ENCODE measurements at regions not wholly inside any gene's neighbourhood (a gene's known extent, or its start where the extent isn't known, plus 50 kb on each side); places are given as distances from the start of the nearest gene placed in this dataset.

GRCh38 chr17:14482715-14483114 is 181.8 kb downstream of the HS3ST3B1 start:
- H3K4me2 ChIP-seq (ENCODE audit: low read depth, low read length, poor library complexity, severe bottlenecking), result no peak overlapping the region
- H3K9me3 ChIP-seq (ENCODE audit: low read length), result no peaks in the 10 kb centered on the region
- no peaks in the 10 kb centered on the region for H3K36me3 ChIP-seq (ENCODE audit: insufficient read depth, low read length)
- DNase-seq, result no peak
- H3K27ac ChIP-seq (ENCODE audit: low read length), result no peak overlapping the region
- no peaks in the 10 kb centered on the region for H4K20me1 ChIP-seq (ENCODE audit: insufficient read depth, low read depth, low read length)
- no peaks in the 10 kb centered on the region for H3K79me2 ChIP-seq (ENCODE audit: low read length)
- H3K9ac ChIP-seq (ENCODE audit: low read length), result no peak overlapping the region
- H2AFZ ChIP-seq (ENCODE audit: low read length), result no peak overlapping the region
- no peaks in the 10 kb centered on the region for H3K4me1 ChIP-seq (ENCODE audit: low read length)
- no peaks in the 10 kb centered on the region for H3K27me3 ChIP-seq (ENCODE audit: low read length)
- no peak overlapping the region for H3K4me3 ChIP-seq (ENCODE audit: low read length)
- no peaks in the 10 kb centered on the region; the same call in 1 of the 2 replicates for H3K9me2 ChIP-seq (replicated peaks; ENCODE audit: insufficient read depth, low read length)

- H3K4me1 ChIP-seq (ENCODE audit: low read length), result no peaks in the 10 kb centered on the region
- no peaks in the 10 kb centered on the region for H3K9me3 ChIP-seq (ENCODE audit: low read length)
- DNase-seq, result no peak
- no peaks in the 10 kb centered on the region for H3K27me3 ChIP-seq (ENCODE audit: low read length)
- no peak overlapping the region for H2AFZ ChIP-seq (ENCODE audit: low read length)
- no peak overlapping the region for H3K9ac ChIP-seq (ENCODE audit: low read length)
- H3K36me3 ChIP-seq (ENCODE audit: insufficient read depth, low read length), result no peaks in the 10 kb centered on the region
- H4K20me1 ChIP-seq (ENCODE audit: insufficient read depth, low read depth, low read length), result no peaks in the 10 kb centered on the region
- H3K27ac ChIP-seq (ENCODE audit: low read length), result no peak overlapping the region
- H3K9me2 ChIP-seq (replicated peaks; ENCODE audit: insufficient read depth, low read length), result no peaks in the 10 kb centered on the region; the same call in 1 of the 2 replicates
- H3K4me3 ChIP-seq (ENCODE audit: low read length), result no peak overlapping the region
- no peak overlapping the region for H3K4me2 ChIP-seq (ENCODE audit: low read depth, low read length, poor library complexity, severe bottlenecking)
- H3K79me2 ChIP-seq (ENCODE audit: low read length), result no peaks in the 10 kb centered on the region
These were observed 180.8 kb downstream of the HS3ST3B1 start for GRCh38 chr17:14481664-14482063.

- Histone ChIP-seq H3K9me3 (ENCODE audit: low read length) (no peaks in the 10 kb centered on the region), H3K27me3 (ENCODE audit: low read length) (no peaks in the 10 kb centered on the region; the same call in 1 of the 2 replicates), H2AFZ (ENCODE audit: low read length) (no peak overlapping the region), H4K20me1 (ENCODE audit: insufficient read depth, low read depth, low read length) (no peaks in the 10 kb centered on the region), H3K4me2 (ENCODE audit: low read depth, low read length, poor library complexity, severe bottlenecking) (no peak overlapping the region), H3K79me2 (ENCODE audit: low read length) (no peaks in the 10 kb centered on the region), H3K36me3 (ENCODE audit: insufficient read depth, low read length) (no peaks in the 10 kb centered on the region), H3K9ac (ENCODE audit: low read length) (no peak overlapping the region), H3K4me3 (ENCODE audit: low read length) (no peak overlapping the region), H3K4me1 (ENCODE audit: low read length) (no peaks in the 10 kb centered on the region), H3K27ac (ENCODE audit: low read length) (no peak overlapping the region), H3K9me2 (replicated peaks; ENCODE audit: insufficient read depth, low read length) (no peaks in the 10 kb centered on the region)
- DNase-seq, result no peak
These were observed 173.7 kb downstream of the HS3ST3B1 start for GRCh38 chr17:14474591-14474990.

- Histone ChIP-seq H3K36me3 (ENCODE audit: insufficient read depth, low read length) (no peaks in the 10 kb centered on the region), H4K20me1 (ENCODE audit: insufficient read depth, low read depth, low read length) (no peaks in the 10 kb centered on the region), H3K79me2 (ENCODE audit: low read length) (no peaks in the 10 kb centered on the region), H3K9me3 (ENCODE audit: low read length) (no peaks in the 10 kb centered on the region), H3K9ac (ENCODE audit: low read length) (no peak overlapping the region), H3K4me2 (ENCODE audit: low read depth, low read length, poor library complexity, severe bottlenecking) (no peak overlapping the region), H3K27ac (ENCODE audit: low read length) (no peak overlapping the region), H3K4me1 (ENCODE audit: low read length) (no peaks in the 10 kb centered on the region), H3K4me3 (ENCODE audit: low read length) (no peak overlapping the region), H3K9me2 (replicated peaks; ENCODE audit: insufficient read depth, low read length) (no peaks in the 10 kb centered on the region), H2AFZ (ENCODE audit: low read length) (no peak overlapping the region), H3K27me3 (ENCODE audit: low read length) (no peaks in the 10 kb centered on the region; the same call in 1 of the 2 replicates)
- no peak for DNase-seq
These were observed 170.2 kb downstream of the HS3ST3B1 start for GRCh38 chr17:14471052-14471451.

GRCh38 chr17:14470417-14470816 is 169.5 kb downstream of the HS3ST3B1 start:
- no peak overlapping the region for H3K4me3 ChIP-seq (ENCODE audit: low read length)
- no peaks in the 10 kb centered on the region for H3K79me2 ChIP-seq (ENCODE audit: low read length)
- H2AFZ ChIP-seq (ENCODE audit: low read length), result no peak overlapping the region
- H3K36me3 ChIP-seq (ENCODE audit: insufficient read depth, low read length), result no peaks in the 10 kb centered on the region
- no peaks in the 10 kb centered on the region for H3K9me2 ChIP-seq (replicated peaks; ENCODE audit: insufficient read depth, low read length)
- no peaks in the 10 kb centered on the region; the same call in 1 of the 2 replicates for H3K27me3 ChIP-seq (ENCODE audit: low read length)
- no peak overlapping the region for H3K27ac ChIP-seq (ENCODE audit: low read length)
- H3K9ac ChIP-seq (ENCODE audit: low read length), result no peak overlapping the region
- no peak for DNase-seq
- H3K4me1 ChIP-seq (ENCODE audit: low read length), result no peaks in the 10 kb centered on the region
- H3K4me2 ChIP-seq (ENCODE audit: low read depth, low read length, poor library complexity, severe bottlenecking), result no peak overlapping the region
- H3K9me3 ChIP-seq (ENCODE audit: low read length), result no peaks in the 10 kb centered on the region
- H4K20me1 ChIP-seq (ENCODE audit: insufficient read depth, low read depth, low read length), result no peaks in the 10 kb centered on the region

GRCh38 chr17:14469971-14470370 is 169.1 kb downstream of the HS3ST3B1 start:
- H3K79me2 ChIP-seq (ENCODE audit: low read length), result no peaks in the 10 kb centered on the region
- H3K4me3 ChIP-seq (ENCODE audit: low read length), result no peak overlapping the region
- no peaks in the 10 kb centered on the region for H3K4me1 ChIP-seq (ENCODE audit: low read length)
- H3K9me3 ChIP-seq (ENCODE audit: low read length), result no peaks in the 10 kb centered on the region
- no peak overlapping the region for H3K4me2 ChIP-seq (ENCODE audit: low read depth, low read length, poor library complexity, severe bottlenecking)
- no peaks in the 10 kb centered on the region; the same call in 1 of the 2 replicates for H3K27me3 ChIP-seq (ENCODE audit: low read length)
- DNase-seq, result peak; percentile 16
- H3K27ac ChIP-seq (ENCODE audit: low read length), result no peak overlapping the region
- no peaks in the 10 kb centered on the region for H3K36me3 ChIP-seq (ENCODE audit: insufficient read depth, low read length)
- H3K9ac ChIP-seq (ENCODE audit: low read length), result no peak overlapping the region
- H2AFZ ChIP-seq (ENCODE audit: low read length), result no peak overlapping the region
- no peaks in the 10 kb centered on the region for H3K9me2 ChIP-seq (replicated peaks; ENCODE audit: insufficient read depth, low read length)
- H4K20me1 ChIP-seq (ENCODE audit: insufficient read depth, low read depth, low read length), result no peaks in the 10 kb centered on the region

- no peak overlapping the region for H3K4me2 ChIP-seq (ENCODE audit: low read depth, low read length, poor library complexity, severe bottlenecking)
- H3K4me3 ChIP-seq (ENCODE audit: low read length), result no peak overlapping the region
- no peak overlapping the region for H3K9ac ChIP-seq (ENCODE audit: low read length)
- no peak overlapping the region for H3K27ac ChIP-seq (ENCODE audit: low read length)
- H3K4me1 ChIP-seq (ENCODE audit: low read length), result no peaks in the 10 kb centered on the region
- H3K9me3 ChIP-seq (ENCODE audit: low read length), result no peaks in the 10 kb centered on the region
- DNase-seq, result no peak
- no peaks in the 10 kb centered on the region for H4K20me1 ChIP-seq (ENCODE audit: insufficient read depth, low read depth, low read length)
- no peaks in the 10 kb centered on the region for H3K36me3 ChIP-seq (ENCODE audit: insufficient read depth, low read length)
- no peaks in the 10 kb centered on the region for H3K27me3 ChIP-seq (ENCODE audit: low read length)
- H2AFZ ChIP-seq (ENCODE audit: low read length), result no peak overlapping the region
- no peaks in the 10 kb centered on the region for H3K79me2 ChIP-seq (ENCODE audit: low read length)
- no peaks in the 10 kb centered on the region for H3K9me2 ChIP-seq (replicated peaks; ENCODE audit: insufficient read depth, low read length)
These were observed 168.0 kb downstream of the HS3ST3B1 start for GRCh38 chr17:14468858-14469257.

- H3K4me1 ChIP-seq (ENCODE audit: low read length), result no peaks in the 10 kb centered on the region
- no peak overlapping the region for H3K27ac ChIP-seq (ENCODE audit: low read length)
- H3K79me2 ChIP-seq (ENCODE audit: low read length), result no peaks in the 10 kb centered on the region
- H3K27me3 ChIP-seq (ENCODE audit: low read length), result peaks cover 2% of the 10 kb centered on the region; the same call in 1 of the 2 replicates
- H3K4me2 ChIP-seq (ENCODE audit: low read depth, low read length, poor library complexity, severe bottlenecking), result no peak overlapping the region
- no peaks in the 10 kb centered on the region for H3K9me2 ChIP-seq (replicated peaks; ENCODE audit: insufficient read depth, low read length)
- H2AFZ ChIP-seq (ENCODE audit: low read length), result no peak overlapping the region
- no peak overlapping the region for H3K4me3 ChIP-seq (ENCODE audit: low read length)
- H3K9ac ChIP-seq (ENCODE audit: low read length), result no peak overlapping the region
- no peak for DNase-seq
- H3K36me3 ChIP-seq (ENCODE audit: insufficient read depth, low read length), result no peaks in the 10 kb centered on the region
- H4K20me1 ChIP-seq (ENCODE audit: insufficient read depth, low read depth, low read length), result no peaks in the 10 kb centered on the region
- no peaks in the 10 kb centered on the region for H3K9me3 ChIP-seq (ENCODE audit: low read length)
These were observed 160.3 kb downstream of the HS3ST3B1 start for GRCh38 chr17:14461227-14461548.
